ENCODE measurements at regions not wholly inside any gene's neighbourhood (a gene's known extent, or its start where the extent isn't known, plus 50 kb on each side); places are given as distances from the start of the nearest gene placed in this dataset.

- TF ChIP-seq, protein P1, sequence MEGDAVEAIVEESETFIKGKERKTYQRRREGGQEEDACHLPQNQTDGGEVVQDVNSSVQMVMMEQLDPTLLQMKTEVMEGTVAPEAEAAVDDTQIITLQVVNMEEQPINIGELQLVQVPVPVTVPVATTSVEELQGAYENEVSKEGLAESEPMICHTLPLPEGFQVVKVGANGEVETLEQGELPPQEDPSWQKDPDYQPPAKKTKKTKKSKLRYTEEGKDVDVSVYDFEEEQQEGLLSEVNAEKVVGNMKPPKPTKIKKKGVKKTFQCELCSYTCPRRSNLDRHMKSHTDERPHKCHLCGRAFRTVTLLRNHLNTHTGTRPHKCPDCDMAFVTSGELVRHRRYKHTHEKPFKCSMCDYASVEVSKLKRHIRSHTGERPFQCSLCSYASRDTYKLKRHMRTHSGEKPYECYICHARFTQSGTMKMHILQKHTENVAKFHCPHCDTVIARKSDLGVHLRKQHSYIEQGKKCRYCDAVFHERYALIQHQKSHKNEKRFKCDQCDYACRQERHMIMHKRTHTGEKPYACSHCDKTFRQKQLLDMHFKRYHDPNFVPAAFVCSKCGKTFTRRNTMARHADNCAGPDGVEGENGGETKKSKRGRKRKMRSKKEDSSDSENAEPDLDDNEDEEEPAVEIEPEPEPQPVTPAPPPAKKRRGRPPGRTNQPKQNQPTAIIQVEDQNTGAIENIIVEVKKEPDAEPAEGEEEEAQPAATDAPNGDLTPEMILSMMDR (IDR thresholded peaks at IDR 0.05; ENCODE audit: low read depth, low read length, poor library complexity, severe bottlenecking), result no peak
- no peak for TF ChIP-seq EZH2phosphoT487 (IDR thresholded peaks at IDR 0.05; ENCODE audit: borderline replicate concordance, low read length)
These were observed 182.2 kb upstream of the IL12A start for GRCh38 chr3:159806412-159806811.

Measured in DOHH2 (cell line).